Esophagus squamous epithelium (tissue), 4 donors: ENCODE measurements at regions not wholly inside any gene's neighbourhood (a gene's known extent, or its start where the extent isn't known, plus 50 kb on each side); places are given as distances from the start of the nearest gene placed in this dataset.

ENCODE experiments used
- POLR2A ChIP-seq, 4 donors: fragments of 450-650 bp; IDR thresholded peaks; one replicate each; pipeline ENCODE4 v1.6.1; 2017; ENCODE audit warnings: antibody characterized with exemption in 4 of 4, mild to moderate bottlenecking in 4 of 4, moderate library complexity in 3 of 4
- TF ChIP-seq, protein P1 (sequence below), 6 experiments: fragments of 450-650 bp in 4 of 6; fragments of 200-600 bp in 2 of 6; sonication (generic) in 2 of 6; IDR thresholded peaks; one replicate each; pipeline ENCODE4 v1.5.1; 2016 to 2019; ENCODE audit warnings: antibody characterized with exemption in 6 of 6, mild to moderate bottlenecking in 4 of 6, moderate library complexity in 4 of 6

DNA sequence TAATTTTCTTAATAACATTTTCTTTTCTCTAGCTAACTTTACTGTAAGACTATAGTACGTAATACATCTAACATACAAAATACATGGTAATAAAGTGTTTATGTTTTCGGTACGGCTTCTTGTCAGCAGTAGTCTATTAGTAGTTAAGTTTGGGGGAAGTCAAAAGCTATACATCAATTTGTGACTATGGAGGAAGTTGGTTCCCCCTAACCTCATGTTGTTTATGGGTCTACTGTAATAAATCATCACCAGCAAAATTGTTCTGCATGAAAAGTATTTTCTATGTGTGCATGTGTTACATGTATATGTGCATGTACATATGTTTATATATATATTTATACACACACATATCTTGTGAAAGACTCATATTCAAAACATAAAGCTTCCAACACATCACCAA is 303.0 kb downstream of the TRIB2 start:
- TF ChIP-seq, protein P1, sequence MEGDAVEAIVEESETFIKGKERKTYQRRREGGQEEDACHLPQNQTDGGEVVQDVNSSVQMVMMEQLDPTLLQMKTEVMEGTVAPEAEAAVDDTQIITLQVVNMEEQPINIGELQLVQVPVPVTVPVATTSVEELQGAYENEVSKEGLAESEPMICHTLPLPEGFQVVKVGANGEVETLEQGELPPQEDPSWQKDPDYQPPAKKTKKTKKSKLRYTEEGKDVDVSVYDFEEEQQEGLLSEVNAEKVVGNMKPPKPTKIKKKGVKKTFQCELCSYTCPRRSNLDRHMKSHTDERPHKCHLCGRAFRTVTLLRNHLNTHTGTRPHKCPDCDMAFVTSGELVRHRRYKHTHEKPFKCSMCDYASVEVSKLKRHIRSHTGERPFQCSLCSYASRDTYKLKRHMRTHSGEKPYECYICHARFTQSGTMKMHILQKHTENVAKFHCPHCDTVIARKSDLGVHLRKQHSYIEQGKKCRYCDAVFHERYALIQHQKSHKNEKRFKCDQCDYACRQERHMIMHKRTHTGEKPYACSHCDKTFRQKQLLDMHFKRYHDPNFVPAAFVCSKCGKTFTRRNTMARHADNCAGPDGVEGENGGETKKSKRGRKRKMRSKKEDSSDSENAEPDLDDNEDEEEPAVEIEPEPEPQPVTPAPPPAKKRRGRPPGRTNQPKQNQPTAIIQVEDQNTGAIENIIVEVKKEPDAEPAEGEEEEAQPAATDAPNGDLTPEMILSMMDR (IDR thresholded peaks at IDR 0.05): no peak
- TF ChIP-seq POLR2A (IDR thresholded peaks at IDR 0.05): no peak
